GM19438 (cell line): ENCODE measurements at regions not wholly inside any gene's neighbourhood (a gene's known extent, or its start where the extent isn't known, plus 50 kb on each side); places are given as distances from the start of the nearest gene placed in this dataset.

Source experiments
- ATAC-seq: cut with Tn5 transposase; IDR thresholded peaks from one replicate; pipeline ENCODE4 v1.9.1; 2021; ENCODE audit warnings: low read depth; ENCODE audit not compliant: unreplicated experiment

DNA sequence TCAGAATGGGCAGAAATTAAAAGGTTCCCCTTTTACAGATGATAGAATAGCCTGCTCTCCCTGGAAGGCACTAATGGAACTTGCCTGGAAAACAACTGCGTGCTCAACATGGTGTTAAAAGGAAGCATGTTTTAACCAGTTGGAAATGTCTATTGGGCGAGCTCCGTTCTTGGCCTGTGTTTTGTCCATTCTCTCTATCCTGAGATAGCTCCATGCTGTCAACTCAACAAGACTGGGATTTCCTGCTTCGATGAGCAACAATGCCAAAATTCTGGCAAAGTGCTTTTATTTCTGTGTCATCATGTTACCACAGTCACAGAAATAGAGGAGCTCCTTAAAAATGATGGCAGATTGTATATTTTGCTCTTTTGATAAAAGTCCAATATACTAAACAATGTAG is 198.3 kb downstream of the PLK2 start:
- ATAC-seq, result no peak

DNA sequence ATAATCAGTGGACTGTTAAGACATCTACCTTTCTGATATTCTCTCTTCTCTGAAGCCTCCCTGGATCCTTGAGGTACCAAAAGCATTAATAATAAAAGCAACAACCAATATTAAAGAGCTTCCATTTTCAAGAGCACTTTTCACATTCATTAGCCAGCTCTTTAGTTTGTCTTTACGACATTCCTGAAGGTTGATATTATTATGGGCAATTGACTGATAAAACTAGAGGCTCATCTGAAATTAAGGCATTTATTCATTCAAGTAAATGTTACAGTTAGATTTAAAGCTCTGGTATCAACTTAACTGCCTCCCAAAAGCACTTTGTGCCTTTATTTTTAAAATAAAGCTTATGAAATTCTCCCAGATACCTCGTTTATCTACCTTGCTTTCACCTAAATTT is 199.6 kb downstream of the PLK2 start:
- ATAC-seq, result no peak

DNA sequence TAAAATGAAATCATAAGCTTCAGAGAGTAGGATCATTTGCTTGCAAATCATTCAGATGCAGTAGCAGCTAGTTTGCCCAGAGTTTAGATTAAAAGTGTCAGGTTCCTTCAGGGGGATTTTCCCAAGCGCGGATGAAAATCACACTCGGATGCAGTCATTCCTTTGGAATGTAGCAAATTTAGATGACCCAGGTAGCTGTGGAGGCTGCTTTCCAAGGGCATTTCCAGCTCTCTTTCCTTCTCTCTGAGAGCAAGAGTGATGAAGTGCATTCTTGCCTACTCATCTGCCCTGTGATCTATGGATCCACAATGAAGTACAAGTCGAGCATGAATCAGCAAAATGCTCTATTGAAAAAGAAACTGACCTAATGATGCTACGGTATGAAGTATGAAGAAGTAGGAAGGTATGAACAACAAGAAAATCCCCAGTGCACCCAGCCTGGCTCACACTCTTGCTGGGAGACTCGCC is 200.2 kb downstream of the PLK2 start:
- ATAC-seq, result no peak

DNA sequence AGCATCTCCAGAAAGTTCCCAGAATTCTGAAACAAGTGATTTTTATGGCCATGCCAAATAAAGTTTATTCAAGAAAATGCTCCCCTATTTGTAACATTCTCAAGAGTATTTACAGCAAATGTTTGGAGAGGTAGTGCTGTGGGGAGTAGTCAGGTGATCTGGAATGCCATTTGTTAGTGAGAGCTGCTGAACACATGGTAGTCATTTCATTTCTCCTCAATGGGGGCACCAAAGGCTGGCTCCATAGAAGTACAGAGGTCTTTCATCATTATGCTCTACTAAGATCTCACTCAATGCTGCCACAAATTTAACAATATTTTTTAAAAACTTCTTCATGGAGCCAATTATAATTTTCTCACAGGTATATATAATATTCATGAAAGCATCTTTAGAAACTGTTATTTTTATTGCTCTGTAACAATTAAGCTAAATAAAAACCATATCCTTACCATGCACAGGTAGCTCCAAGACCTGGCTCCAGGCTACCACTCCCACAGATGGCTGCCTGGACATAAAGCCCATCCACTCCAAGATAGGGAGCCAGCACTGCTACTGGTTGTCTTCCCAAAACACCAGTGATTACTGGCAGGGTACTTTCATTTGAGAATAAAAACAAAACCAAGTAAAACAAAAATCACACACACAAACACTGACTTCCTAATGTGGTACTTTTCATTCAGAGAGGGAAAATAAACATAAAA is 200.8 kb downstream of the PLK2 start:
- no peak for ATAC-seq

DNA sequence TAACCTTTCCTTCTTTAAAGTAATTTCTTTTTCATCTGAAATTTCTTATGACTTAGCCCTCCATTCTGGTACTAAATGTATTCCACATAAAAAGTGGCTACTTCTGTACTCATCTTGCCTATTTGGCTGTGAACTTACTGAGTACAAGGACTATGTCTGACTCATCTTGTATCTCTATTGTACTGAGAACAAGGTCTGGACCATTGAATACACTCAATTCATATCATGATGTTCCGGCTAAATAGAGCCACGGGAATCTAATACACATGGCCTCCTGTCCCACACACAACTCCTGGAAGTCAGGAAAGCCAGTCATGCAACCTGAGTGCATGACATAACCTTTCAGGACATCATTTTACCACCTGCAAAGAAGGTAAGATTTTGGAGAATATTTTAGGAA is 203.9 kb downstream of the PLK2 start:
- ATAC-seq, result no peak

DNA sequence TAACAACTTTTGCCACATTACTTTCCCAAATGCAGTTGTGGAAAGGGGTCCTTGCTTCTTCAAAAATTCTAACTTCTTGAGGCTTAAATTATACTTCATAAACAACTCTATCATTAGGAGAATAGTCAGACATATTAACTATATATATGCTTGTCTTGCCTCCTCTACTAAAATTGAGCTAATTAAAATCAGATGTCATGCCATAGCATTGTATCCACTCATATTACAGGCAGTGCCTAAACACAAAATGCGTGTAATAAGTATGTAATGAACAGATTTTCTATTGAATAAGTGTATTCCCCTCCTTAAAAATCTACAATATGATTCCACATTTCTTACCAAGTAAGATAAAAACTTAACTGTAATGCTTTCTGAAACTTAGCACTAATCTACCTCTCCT is 204.5 kb downstream of the PLK2 start:
- ATAC-seq, result no peak

DNA sequence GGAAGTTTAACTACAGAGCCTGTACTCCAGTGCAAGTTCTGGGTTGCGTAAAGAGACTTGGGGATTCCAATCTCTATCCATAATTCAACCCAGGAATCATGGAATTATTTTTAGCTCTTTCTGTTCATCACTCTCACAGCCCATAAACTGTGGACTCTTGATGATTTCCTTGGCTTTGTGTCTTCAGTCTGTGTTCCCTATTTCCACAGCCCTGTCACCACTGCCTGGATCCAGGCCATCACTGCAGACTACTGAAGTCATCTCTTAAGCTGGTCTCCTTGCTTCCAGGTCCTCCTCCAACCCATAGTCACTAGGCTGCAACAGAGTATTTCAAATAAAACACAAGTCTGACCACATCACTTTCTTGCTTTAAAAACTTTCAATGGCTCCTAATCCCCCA is 211.7 kb downstream of the PLK2 start:
- ATAC-seq, result no peak

DNA sequence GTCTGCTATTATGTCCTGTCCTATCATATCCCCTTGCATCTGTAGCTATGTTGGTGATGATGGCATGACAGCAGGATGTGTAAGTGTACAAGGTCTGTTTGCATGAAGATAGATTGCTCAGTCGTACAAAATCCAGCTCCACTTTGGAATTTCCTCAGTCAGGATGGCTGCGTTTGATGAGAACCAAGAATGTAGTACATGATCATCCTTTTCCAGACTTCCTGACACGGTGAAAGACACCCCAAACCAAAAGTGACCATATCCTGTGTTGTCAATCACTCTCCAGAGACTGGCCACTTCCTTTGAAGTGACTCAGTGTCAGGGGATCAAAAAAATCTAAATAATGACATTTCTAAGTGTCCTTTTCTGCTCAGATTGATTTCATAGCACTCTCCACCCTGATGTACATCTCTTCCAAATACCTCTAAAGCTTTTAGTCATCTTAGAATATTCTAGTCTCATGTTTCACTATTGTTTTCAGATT is 213.4 kb downstream of the PLK2 start:
- ATAC-seq, result no peak

DNA sequence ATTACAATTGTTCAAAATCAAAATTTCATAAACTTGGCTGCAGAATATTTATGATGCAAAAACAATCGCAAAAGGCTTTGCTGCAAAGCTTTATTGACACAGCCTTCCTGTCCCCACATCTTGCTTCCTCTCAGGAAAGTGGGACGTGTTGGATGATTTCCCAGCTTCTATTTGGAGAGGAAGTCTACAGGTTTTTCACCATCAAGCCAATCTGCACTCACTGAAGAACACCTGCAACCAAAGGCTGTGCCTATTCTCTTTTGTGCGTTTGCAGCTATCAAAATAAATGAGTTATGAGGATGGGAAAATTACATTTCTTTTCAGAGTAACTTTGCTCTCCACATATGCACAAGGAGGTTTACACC is 214.4 kb downstream of the PLK2 start:
- ATAC-seq, result no peak

DNA sequence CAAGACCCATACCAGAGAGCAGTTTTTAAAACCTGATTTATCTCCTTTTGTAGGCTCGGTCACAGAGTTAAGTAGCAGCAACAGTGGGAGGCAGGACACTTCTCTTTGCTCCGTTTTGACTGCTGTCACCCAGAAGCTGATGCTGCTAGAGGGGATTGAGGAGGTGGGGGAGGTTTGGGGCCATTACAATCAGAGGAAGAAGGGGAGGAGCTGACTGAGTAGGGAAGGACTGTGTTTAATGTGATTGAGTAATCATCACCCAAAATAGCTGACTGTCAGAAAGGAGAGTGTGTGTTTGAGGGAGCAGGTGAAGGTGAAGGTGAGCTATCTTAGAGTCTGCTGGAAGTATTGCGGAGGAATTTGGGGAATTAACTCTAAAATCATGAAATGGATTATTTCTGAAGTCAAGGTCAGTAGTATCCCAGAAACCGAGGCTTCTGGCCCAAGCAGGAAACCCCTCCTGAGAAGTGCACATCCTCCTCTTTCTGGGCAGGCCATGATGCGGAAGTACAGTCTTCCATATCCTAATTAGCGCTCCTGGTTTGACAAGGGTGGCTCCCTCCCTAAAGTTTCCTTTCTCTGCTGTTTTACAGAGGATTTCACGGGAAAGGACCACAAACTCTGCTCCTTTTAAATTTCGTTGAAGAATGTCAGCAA is 214.9 kb downstream of the PLK2 start:
- no peak for ATAC-seq

DNA sequence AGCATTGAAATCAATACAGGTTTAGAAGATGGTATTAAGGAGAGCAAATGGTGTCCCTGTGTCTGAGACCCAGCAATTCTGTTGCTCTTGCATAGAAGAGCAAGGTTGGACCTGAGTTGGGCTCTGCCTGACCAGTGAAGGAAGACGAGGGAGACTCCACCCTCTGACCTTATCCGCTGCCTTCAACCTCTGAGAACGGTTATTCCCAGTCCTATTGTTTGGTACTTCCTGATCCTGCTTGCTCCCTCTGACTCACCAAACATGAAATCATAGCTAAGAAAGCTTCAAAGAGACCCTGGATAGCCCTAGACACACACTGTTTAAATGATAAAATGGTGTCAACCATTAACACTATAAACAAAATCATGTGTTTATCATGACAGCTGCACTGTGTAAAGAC is 218.5 kb downstream of the PLK2 start:
- no peak for ATAC-seq

DNA sequence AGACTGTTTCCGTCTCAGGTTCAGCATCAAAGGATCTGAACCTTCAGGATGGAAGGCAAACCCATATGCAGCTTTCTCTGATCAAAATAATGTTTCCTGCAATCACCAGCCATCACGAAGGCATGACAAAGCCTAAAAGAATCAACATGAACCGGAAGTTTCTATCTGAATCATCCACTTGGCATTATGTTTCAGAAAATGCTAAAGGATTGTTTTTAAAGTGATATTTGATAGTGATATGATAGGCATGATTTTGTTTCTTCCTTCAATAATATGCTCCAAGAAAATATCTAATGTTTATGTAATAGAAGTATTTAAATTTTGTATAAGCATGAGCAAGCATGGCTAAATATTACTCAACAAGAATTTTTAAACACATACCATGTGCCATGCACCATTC is 219.6 kb downstream of the PLK2 start:
- ATAC-seq, result no peak

DNA sequence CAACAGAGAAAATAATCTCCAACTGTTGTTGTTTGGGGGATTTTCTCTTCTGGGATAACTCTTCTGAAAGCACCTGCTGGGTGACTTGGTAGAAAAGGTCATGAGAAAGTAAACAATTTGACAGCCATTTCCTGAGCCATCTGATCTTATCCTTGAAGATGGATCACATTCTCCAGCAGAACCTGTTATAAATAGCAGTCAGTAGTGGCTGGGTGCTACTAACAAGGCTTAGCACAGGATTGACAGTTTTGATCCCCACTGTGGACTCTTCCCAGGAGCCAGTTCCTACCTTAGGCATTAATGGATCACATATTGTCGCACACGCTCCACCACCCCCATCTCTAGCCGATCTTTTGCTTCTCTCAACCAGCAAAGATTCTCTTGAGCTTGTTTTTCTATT is 220.2 kb downstream of the PLK2 start:
- no peak for ATAC-seq

DNA sequence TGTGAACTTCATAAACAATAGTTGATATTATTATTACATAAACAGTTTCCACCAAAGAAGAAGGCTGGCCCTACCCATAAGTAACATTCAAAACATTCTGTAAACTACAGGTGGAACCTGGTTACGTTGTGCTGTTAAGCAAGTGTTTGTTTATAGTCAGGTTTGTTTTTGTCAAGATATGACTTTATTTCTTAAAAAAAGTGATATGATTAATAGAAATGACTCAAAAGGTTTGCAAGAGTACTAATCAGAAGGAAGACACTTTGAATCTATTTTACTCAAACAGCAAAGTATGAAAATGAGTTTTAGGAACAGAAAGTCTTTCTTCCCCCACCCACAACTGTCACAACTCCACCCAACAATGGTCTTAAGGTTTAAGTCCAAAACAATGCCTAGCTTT is 220.8 kb downstream of the PLK2 start:
- ATAC-seq, result no peak

DNA sequence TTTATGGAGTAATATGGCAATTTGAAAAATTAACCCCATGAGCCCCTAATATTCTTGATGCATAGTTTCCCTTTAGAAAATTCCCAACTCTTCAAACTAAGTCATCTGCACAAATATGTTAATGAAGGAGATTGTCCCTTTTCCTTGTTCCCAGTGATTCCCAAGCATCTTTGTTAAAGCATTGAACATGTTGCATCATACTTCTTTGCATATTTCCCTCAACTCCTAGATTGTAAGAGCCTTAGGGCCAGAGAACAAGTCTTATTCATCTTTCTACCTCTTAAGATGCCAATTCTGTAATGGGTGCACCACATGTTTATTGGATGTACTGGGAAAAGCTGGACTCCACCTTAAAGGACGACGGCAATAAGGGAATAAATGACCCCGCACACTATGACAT is 223.4 kb downstream of the PLK2 start:
- ATAC-seq, result no peak

DNA sequence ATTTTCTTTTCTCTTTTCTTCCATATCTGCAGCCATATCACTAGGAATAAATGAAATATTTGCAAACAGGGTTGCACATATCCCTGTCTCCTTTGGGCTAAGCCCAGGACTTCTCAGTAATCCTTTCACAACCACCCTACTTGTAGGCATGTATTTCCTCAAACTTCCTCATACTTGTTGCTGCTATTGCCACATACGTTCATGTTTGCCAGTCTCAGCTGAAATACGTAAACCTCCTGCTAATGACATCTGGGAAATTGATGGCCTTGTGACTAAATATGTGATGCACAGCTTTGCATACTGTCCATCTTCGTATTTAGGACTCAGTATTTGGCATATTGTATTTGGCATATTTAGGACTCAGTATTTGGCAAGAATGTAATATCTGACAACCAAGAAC is 224.6 kb downstream of the PLK2 start:
- no peak for ATAC-seq

DNA sequence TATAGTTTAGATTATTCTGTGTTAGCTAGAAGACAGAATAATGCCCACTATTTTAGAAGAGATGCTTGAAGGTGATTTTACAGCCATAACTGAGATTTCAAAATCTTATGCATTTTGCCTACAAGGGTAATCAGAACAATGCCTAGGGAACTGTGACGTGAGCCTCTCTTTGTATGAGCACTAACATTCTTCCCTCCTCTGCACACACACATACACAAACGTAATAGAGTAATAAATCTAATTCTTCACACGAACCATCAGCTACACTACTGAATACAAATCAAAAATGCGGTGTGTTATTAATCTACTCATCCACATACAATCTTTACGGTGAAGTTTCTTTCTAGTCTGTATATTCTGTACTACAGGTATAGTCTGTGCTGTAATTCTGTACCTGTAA is 227.8 kb downstream of the PLK2 start:
- ATAC-seq, result no peak

DNA sequence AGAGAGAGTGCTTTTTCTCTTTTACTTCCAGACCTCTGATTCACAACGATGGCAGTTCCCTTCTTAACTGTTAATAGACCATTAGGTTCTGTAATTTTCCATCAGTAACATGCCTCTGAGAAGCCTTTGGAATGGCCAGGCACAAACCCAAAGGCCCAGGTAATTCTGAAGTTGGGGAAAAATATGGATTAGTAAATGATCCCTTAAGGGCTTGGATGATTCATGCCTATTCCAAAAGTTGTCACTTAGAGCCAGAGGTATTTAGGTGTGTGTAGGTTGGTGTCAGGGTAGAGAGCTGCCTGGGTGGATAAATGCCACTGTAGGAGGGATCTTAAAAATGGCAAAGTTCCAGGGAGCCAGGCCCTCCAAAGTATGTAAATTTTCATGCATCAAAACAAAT is 228.8 kb downstream of the PLK2 start:
- no peak for ATAC-seq

DNA sequence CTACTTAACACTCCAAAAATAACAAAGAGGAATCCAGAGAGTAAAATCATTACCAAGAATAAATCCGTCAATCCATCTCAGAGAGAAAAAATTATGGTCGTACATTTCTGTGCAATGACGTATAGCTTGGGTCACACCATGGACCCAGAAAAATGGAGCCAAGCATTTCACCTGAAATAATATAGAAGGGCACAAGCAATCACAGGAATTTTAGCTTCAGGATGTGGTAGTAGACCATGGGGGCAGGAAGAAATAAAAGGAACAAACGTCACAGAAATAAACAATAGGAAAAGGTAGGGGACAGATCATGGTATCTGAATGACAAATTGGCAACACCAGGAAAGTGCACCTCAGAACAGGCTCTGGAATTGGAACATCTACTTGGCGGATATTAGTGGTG is 231.0 kb downstream of the PLK2 start:
- ATAC-seq, result no peak

DNA sequence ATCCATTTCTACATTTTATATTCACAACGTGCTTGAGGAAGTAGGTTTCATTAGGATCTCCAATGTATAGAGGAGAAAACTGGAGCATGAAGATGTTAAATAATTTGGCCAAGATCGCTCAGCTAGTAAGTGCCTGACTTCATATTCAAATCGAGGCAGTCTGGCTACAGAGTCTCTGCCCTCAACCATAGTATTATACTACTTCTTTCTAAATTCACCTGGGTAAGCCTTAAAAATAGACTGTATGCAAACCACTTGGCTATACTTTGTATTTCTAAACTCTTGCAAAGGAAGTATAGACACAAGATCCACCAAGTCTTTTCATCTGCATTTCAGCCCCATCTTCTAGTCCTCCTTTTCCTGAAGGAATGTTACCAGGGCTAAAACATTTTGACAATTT is 232.0 kb downstream of the PLK2 start:
- ATAC-seq, result no peak

DNA sequence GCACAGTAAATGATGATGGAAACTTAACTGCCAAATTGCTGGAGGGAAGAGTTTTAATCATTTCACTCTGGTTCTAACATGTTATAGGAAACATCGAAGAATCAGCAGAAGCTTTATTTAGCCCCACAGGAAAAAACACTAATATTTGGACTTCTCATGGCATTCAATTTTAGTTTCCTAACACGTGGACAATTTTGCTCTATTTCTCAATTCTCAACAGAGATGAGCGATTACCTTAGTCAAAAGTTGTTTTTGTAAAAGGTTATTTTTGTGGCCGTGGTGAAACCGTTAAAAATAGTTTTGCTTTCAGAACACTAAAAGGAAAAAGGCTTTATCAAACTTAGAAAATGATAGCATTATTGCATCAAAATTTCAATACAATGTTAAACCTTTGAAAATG is 235.2 kb downstream of the PLK2 start:
- no peak for ATAC-seq

DNA sequence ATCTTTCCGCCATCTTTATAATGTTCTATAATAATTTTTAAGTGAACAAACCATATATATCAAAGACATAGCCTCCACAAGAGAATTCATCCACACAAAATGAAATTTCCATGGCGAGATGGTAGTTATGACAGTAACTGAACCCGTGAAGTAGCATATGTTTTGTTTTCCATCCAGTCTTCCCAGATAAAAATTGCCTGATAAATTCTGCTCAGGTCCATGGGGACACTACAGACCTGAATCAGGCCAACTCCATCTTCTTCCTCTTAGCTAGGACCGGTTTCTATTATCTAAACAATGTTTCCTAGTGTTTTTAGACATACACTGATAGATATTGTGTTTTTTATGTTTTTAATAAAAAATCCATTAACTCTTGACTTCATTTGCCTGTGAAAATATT is 235.7 kb downstream of the PLK2 start:
- no peak for ATAC-seq
